NAMALWA (cell line): ENCODE measurements at regions not wholly inside any gene's neighbourhood (a gene's known extent, or its start where the extent isn't known, plus 50 kb on each side); places are given as distances from the start of the nearest gene placed in this dataset.

ENCODE experiments used
- DNase-seq: peaks from one replicate; pipeline ENCODE4 v3.0.0-alpha.2; 2015; ENCODE audit warnings: low spot score

DNA sequence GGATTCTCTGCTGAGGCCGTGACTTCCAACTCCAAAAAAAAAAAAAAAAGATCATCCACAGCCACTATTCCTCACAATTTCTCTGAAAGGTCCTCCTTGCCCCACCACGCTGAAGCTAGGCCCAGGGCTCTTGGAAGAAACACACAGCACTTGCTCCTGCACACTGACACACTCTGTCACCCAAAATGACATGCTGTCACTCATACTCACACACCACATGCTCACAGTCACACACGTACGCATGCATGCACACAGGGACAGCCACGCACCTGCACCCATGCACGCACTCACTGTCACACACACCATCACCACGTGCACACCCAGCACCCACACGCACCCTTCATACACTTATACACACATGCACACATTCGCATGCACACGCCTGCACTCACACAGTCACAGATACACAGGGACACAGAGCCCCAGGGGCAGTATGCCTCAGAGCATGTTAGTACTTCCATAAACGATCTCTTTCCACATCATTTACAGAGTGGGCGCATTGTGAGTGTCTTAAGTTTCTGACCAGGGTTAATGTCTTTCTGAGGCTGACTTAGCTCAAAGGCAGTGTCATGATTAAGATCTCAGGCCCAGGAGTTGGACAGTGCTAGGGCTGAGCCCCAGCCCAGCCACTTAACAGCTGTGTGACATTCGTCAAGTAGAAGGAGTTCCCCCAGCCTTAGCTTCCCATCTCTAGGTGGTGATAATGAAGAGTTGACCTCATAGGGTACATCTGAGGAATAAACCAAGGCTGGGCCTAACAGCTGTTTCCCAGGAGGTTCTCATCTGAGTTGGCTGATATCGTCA is 93.4 kb downstream of the GLI2 start:
- no peak for DNase-seq

DNA sequence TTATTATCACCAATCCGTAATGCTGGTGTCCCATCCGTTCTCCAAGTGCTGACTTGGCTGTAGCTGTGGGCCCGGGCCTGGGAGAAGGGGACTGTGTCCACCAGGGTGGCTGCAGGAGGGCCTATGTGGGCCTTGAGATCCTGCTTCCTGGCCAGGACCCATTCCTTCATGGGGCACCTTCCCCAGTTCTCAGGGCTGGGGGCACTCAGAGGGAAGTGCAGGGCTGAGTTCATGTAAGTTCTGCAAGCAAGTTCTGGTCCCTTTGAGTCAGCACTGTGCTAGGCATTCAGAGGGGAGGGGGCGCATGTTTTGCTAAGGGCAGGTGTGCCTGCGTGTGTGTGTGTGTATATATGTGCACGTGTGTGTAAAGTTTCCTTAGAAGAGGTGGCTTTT is 94.0 kb downstream of the GLI2 start:
- DNase-seq = no peak

DNA sequence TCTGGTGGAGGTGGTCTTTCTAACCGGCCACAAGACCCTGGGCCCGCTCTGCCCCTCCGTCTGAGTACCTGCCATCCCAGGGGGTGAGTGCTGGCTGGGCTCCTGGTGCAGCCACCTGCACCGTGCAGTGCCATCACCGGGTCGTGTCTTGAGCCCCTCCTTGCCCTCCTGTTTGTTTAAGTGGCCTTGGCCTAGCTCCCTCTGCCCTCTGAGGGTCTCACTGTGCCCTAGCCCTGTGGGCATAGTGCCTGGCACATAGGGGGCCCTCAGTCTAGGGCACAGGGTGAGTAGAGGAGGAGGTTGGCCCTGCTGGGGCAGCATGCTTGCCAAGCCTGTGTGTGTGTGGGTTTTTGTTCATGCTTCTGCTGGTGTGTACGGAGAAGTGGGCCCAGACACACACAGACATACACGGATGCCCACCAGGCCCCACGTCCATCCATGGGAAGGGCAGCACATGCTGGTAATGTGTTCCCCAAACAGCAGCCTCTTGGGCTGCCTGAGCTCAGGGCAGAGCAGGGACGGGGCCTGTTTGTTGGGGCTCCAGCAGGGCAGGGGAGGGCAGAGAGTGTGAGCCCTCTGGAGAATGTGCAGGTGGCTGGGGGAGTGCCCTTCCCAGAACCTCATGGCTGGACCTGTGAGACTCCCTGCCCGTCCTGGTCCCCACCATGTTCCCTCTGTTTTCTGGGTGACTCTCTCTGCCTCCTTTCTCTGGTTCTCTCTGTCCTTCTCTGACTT is 94.6 kb downstream of the GLI2 start:
- DNase-seq = no peak

DNA sequence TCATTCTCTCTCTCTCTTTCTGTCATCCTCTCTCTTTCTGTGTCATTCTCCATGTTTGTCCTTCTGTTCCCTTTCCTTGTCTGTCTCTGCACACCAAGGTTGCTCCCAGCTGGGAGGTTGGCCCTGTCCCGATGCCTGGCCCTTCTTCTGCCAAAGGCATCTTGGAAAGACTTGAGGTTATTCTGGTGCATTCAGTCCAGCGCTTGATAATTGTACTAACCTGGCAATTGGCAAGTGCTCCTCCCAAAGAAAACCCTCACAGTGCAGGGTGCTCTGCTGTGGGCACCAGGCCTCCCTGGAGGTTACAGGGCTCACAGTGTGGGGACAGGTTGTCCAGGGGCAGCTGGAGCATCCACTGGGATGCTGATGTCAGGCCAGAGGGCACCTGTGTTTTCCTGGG is 95.4 kb downstream of the GLI2 start:
- DNase-seq = no peak

DNA sequence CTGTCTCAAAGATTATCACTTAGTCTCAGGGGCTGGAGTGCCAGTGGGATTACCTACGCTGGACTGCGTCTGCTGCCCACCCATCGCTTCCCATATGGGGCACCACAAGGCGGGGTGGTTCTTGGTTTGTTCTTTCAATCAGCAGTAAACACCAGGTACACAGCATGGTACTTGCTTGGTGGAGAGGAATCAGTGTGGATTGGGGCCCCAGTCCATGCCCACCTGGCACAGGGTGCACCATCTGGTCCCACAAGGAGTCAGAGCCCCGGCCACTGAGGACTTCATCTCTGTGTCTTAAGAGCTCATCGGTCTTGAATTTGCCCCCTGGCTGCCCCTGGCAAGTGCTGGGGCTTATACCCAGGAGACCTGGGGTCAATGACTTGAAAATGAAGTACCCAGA is 96.2 kb downstream of the GLI2 start:
- no peak for DNase-seq

DNA sequence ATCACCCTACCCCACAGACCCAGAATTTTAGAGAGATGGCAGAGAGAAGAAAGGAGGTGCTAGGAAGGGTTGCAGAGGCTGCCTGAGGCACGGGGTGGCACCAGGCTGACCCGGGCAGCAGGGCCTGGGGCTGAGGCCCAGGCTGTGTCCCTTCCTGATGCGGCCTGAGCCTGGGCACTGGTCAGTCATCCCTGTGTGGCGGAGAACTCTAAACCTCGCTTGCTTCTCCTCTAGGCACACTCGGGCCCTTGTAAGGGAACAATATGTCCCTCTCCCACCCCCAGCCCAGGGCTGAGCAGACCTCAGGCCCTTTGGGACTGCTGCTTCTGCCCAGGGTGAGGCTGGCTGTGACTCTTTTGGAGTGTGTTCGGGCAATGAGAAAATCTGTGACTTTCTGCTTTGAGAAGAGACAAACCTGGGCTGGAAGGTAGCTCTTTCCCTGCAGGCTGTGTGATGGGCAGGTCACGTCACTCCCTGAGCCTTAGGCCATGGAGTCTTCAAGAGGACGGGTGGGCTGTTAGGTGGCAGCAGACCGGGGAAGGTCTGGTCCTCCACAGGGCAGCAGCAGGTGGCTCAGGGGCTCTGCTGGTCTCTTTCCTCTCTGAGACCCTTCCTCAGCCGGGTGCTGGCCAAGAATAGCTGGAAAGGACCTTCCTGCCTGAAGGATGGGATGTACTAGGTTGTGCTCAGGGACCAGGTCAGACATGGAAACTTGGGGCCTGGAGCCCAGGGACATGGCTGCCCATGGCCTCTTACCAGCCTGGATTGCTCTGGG is 96.8 kb downstream of the GLI2 start:
- DNase-seq = no peak

DNA sequence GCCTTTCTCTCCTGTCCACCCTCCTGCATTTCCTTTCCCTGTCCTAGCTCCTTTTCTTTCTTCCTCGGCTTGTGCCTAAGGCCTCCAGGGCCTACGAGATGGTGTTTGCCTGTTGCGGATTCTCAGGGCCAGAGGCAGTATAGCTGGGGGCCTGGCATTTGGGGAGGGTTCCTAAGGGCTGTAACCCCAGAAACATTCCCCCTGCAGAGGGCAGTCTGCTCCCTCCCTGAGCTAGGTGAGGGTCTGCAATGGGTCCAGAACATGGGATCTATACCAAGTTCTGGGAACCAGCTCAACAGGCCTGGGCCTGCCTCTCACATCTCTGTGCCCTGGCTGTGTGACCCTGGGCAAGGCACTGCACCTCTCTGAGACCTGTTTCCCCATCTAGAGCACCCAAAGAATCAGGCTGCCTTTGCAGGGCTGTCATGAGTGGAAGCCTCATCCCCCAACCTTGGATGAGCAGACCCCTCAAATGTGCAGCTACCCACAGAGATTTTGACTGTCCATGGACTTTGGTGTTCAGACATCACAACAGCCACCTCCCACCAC is 97.5 kb downstream of the GLI2 start:
- DNase-seq = no peak

DNA sequence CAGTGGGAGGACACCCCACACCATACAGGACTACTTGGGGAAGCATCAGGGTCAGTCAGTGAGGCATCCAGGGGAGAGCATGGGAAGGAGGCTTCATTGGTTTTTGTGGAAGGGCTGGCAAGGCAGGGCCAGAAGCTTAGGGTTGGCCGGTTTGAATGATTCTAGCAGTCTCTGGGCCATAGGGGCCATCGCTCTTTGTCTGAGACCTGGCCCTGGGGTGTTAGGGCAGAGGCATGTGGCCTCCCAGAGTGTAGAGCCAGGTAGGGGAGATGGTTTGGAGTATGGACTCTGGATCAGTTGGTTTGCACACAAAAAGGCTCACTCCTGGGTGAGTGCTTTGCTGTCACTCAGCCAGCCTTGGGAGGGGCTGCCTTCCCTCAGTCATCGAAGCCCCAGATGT is 98.5 kb downstream of the GLI2 start:
- DNase-seq = no peak

DNA sequence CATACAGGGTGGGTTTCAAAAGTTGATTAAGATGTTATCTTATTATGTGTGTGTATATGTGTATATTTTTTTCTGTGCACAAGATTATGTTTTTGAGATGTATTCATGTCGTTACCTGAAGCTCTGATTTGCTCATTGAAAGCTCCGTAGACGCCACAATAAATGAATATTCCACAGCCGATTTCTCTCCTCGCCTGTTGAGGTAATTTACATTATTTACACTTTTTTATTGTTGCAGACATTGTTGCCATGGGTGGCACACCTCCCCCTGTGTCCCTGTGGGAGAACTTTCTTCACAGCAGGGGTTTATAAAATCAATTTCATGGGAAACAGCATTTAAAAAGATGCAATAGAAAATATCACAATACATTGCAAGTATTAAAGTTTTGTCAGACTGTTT is 100.6 kb downstream of the GLI2 start:
- DNase-seq = no peak

DNA sequence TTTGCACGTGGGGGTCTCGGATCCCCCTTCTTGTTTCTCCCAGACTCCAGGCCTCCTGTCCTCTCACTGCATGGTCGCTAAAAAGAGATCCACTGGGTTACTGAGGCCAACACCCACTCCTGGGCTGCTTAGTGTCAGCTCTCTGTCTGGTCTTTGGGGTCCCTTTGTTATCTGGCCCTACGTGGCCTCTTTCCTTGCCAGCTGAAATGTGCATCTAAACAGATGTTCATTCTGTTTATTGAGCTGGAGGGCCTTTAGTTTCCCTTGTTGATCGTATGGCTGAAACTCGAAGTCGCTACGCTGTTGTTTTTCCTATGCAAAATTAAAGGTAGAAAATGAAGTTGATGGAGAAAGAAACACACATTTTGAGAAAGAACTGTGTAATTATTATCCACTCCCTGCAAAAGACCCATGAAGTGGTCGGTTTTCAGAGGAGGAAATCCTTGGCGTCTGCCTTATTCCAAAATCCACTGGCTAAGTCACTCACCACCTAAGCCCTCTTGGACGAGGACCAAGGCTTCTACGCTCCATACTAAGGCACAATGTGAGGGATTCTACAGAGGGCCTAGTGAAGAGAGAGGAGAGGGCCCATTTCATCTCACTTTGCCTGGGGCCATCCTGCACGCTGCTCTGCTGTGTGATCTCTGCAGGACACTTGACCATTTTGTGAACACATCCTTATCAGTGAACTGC is 105.3 kb downstream of the GLI2 start:
- no peak for DNase-seq

DNA sequence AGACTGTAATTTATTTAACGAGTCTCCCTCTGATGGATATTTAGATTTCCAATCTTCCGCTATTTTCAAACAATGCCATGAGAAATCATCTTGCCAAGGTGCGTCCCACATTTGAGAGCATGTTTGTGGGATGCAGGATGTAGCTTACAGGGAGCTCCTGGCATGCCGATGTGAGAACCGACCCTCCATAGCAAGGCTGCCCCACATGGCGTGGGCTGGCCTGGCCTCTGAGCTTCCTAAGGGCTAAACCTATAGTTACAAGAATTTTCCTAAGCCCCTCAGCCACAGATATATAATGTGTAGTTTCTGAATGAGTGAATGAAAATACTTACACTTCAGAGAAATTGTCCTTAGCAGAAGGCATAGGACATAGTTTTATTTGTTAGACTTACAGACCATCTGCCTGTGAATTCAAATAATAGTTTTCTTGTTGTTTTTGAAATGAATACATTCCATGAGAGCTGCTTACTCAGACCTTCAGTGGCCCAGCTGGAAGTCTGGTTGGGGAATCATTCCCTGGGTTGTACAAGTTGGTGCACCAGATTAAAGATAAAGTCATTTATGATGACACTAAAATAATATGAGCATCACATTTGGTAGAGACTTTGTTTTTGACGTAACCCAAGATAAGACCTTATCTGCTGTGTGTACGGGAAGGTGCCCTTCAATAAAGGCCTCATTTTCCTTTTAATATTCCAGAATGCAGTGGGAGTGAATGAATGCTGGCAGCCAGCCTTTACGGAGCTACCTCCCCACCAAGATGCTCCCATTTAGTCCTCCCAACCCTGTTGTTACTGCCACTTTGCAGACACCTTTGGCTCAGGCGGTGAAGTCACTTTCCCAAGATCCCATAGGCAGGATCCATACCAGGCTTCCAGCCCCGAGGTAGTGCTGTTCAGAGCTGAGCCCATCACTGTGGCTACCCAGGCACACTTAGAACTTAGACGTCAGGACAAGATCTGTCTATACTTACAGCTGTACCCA is 107.1 kb downstream of the GLI2 start:
- DNase-seq = no peak

DNA sequence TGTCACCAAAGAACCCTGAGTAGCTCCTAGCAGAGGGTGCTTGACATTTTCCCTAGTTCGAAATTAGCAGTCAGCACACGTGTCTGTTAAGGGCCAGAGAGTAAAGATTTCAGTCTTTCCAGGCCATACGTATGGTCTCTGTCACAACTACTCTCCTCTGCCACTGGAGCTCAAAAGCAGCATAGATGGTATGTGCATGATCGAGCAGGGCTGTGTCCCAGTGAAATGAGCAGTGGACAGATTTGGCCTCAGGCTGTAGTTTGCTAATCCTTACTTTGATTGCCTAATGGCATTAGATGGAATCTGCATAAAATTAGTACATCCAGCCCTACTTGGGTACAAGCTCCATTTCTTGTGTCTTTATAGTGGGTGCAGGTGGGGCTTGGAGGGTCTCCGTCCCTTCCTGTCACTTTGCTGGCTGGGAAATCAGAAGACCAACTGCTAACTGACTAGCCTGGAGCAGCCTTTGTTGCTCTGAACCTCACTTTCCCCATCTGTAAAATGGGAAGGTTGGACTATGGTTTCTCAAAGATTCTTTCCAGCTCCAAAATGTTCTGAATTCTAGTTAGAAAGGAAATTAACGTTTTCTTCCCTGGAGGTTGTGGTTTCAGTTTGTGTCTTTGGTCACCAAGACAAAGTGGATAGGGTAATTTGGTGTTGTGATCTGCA is 108.5 kb downstream of the GLI2 start:
- DNase-seq = no peak

DNA sequence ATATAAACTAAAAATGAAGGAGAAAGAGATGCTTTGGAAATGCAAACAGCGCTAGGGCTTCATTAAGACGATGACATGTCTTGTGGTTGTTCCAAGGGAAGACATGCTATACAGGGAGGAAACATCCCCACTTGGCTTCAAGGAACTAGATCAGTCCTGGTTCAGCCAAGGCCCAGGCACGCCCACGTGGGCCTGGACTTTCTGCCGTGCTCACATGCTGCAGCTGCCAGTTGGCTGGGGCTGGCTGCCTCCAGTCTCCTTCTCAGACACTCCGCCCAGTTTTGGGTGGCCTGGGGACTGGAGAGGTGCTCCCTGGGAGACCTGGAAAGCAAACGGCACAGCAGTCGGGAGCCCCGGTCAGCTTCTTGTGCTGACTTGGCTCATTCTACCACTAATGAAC is 109.6 kb downstream of the GLI2 start:
- DNase-seq = no peak

DNA sequence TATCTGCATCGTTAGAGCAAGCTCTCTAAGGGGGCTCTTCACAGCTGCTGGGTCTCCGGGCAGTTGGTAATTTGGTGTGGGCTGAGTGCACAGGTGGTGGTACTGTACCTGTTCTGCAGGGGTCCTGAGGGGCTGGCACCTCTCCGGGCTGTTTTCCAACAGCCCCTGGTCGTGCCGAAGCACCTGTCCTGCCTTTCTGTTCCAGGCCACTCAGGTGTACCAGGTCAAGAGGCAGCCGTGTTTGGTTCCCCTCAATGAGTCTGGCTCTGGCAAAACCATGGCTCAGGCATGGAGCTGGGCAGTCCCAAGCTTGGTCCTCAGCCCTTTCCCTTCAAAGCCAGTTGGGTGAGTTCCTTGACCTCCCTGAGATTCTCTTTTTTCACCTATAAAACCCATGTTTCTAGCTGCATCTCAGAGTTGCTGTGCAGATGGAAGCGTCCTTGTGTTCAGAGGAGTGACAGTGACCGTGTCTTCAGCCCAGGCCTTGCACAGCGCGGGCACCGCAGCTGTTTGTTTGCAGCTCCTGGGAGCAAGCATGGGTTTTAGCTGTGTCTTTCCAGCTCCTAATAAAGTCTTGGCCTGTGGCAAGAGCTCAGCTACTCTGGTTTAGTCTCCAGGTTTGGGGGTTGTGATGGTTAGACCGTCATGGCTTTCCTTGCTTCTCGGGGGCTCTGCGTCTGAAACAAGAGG is 110.9 kb downstream of the GLI2 start:
- DNase-seq = no peak

DNA sequence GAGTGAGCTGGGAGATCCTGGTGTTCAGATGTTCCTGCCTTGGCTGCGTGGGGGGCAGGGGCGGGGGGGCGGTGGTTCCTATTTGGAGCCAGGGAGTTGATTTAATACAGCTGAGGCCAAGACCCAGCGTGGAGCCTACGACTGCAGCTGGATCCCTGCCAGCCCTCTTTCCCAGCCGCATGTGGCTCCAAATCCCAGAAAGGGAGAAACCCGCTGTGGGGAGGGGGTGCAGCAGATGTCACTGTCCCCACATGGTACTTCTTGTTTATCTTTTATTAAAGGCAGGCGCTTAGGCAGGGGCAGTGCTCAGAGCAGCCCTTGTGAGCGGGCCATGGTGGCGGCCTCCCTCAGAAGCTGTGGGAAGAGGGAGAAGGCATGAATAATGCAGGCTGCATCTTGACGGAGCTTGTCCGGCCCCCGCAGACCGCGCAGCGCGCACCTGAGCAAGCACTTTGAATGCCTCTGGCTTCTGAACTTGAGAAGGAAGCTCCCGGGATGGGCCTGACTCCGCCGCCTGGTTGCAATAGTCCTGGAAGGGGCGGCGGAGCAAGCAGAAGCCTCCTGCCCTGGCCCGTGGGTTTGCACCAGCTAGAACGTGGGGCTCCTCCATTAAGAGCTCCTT is 112.1 kb downstream of the GLI2 start:
- no peak for DNase-seq

DNA sequence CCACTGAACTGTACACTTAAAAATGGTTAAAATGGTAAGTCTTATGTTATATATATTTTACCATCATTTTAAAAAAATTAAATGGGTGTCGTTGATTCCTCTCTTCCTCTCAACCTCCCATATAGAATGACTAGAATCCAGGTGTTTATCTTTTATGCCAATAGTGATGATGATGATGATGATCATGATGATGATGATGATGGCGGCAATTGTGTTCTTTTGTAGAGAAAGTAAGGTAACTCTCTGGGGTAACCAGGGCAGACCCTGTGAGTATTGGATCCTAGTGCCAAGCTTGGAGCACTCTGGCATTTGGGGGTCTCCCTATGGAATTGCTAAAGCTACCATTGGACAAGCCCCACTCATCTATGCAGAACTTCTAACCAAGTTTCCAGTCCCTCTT is 113.6 kb downstream of the GLI2 start:
- no peak for DNase-seq

DNA sequence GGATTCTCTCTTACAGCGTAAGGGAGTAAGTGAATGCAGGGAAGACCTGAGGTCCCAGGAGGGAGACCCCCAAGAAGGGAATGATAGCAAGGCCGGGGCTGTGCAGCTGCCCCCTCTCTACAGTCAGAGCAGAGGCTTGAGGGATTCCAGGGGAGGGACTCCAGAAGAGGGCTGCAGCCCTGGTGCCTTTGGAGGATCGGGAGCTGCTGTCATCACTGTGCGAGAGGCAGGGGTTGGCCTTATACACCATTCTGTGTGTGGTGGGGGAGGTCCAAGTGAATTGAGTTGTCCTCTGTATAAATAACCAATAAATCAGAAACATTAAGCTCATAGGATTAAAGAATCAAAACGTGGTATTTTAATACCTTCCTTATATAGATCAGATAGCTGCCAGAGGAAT is 114.9 kb downstream of the GLI2 start:
- DNase-seq = no peak

DNA sequence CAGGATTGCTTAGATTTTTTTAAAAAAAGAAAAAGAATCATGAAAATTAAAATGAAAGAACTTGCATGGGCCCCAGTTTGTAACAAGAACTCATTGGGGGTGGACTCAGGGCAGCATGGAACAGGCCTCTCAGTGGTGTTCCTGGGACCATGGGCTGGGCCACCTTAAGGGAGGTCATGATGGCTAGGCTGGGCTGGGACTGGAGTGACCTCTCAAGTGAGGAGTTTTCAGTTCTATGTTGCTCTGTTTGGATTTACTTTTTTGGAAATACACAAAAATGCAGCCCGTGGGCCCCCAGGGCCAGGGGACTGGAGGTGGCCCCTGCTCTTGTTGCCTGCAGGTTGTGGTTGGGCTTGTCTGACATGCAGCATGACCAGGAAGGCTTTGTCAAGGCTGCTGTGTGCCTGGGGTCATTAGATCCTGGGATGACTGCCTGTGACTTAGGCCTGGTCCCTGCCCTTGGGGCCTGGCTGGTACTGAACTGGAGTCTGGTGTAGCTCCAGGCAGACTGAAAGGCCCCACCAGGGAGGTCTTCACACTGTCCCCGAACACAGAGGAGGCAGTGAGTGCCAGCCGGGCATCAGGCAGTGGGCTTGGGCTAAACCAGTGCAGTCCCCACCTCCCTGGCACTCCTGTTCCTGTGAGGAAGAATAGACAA is 115.6 kb downstream of the GLI2 start:
- no peak for DNase-seq
